Activated naive CD4-positive, alpha-beta T cell treated with anti-CD3 and anti-CD28 coated beads, Interleukin-2, amount 50 U/mL, for 72 hours (primary cell): ENCODE measurements at regions not wholly inside any gene's neighbourhood (a gene's known extent, or its start where the extent isn't known, plus 50 kb on each side); places are given as distances from the start of the nearest gene placed in this dataset.
"Not testable (repeated sequence)": the region's sequence is repeated elsewhere in the genome, so short reads cannot be mapped to it uniquely, and the experiment has no call there.

Experiments used
- ATAC-seq, 2 donors: fragments of 150-1000 bp; cut with Tn5 transposase; 2 replicates each; pipeline ENCODE4 v1.10.0; 2021; ENCODE audit warnings: mild to moderate bottlenecking in 2 of 2, moderate library complexity in 2 of 2
- DNase-seq, 2 donors: peaks; one replicate each; pipeline ENCODE4 v3.0.0; 2021 to 2022; ENCODE audit warnings: low spot score in 2 of 2
- H3K27ac Mint-ChIP-seq, 2 donors: one replicate each; pipeline ENCODE4 v1.8.0; 2022; ENCODE audit warnings: mild to moderate bottlenecking in 2 of 2, mixed read lengths in 2 of 2
- H3K36me3 Mint-ChIP-seq, 2 donors: one replicate each; pipeline ENCODE4 v1.8.0; 2022; ENCODE audit warnings: mixed read lengths in 2 of 2
- H3K9me3 Mint-ChIP-seq, 2 donors: one replicate each; pipeline ENCODE4 v1.8.0; 2022; ENCODE audit warnings: mixed read lengths in 2 of 2

DNA sequence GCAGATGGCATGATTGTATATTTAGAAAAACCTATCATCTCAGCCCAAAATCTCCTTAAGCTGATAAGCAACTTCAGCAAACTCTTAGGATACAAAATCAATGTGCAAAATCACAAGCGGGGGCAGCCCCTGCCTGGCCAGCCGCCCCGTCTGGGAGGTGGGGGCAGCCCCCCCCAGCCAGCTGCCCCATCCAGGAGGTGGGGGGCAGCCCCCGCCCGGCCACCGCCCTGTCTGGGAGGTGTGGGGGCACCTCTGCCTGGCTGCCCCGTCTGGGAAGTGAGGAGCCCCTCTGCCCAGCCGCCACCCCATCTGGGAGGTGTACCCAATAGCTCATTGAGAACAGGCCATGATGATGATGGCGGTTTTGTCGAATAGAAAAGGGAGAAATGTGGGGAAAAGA is 196.6 kb downstream of the RCHY1 start:
- not testable (repeated sequence) for DNase-seq, H3K27ac Mint-ChIP-seq, ATAC-seq
- H3K36me3 Mint-ChIP-seq = peaks cover 0 to 20% of the 10 kb centered on the region in 2 donors
- peaks cover 21 to 26% of the 10 kb centered on the region in 2 donors for H3K9me3 Mint-ChIP-seq

DNA sequence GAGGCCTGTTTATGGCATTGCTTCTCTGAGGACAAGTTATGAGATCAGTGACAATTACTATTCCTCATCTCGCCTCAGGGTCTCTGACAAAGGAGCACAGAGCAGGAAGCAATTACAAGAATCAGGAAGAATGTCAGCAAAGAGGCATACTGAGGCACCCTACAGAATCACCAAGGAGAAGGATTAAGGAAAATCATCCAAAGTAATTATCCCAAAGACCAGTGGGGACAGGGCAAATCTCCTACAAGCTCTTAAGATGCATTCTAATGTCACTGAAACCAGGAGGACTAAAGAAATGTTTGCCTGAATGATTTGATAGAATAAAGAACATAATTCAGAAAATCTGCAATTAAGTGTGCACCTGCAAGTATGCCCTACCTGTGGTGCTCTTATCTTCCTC is 206.2 kb downstream of the RCHY1 start:
- DNase-seq (no peak), ATAC-seq (no peak)
- H3K27ac Mint-ChIP-seq = no peak overlapping the region
- peaks cover 0 to 7% of the 10 kb centered on the region in 2 donors for H3K36me3 Mint-ChIP-seq
- peaks cover 5 to 10% of the 10 kb centered on the region in 2 donors for H3K9me3 Mint-ChIP-seq

DNA sequence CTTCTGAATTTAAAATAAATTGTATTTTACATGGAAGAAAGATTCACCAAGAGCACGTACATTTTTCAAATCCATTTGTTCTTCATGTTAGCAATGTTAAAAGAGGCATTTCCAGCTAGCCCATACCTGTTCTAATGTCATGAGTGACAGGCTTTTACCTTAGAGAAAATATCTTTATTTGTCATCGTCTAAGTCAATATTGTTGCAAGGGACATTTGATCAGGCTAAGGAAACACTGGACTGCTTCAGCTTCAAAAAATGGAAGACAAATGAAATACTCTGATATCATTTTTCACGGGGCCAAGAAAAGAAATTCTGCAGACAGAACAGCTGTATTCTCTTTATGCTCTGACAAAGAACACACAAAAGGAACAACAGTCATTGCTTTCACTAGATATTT is 207.7 kb downstream of the RCHY1 start:
- ATAC-seq (no peak), DNase-seq (no peak)
- Mint-ChIP-seq H3K9me3 (peaks cover 7 to 12% of the 10 kb centered on the region in 2 donors), H3K27ac (no peak overlapping the region), H3K36me3 (peaks cover 0 to 5% of the 10 kb centered on the region in 2 donors)

DNA sequence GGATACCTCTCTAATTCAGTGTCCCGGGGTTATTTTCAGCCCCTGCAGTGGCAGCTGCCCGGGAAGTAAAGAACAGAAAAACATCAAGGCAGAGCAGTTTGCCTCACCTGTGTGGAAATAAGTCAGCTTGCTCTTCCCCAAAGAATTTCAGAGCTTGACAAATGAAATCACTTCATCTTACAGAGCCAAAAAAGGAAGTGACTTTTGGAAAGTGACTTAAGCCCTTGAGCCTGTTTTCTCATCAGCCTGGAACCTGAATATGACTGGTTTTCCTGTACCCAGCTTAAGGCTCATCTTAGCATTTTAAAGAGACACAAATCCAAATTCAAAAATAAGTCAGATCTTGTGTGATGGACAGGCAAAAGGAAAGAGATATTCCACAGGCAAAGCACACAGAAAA is 211.6 kb downstream of the RCHY1 start:
- no peak for DNase-seq
- Mint-ChIP-seq H3K9me3 (peaks cover 12 to 20% of the 10 kb centered on the region in 2 donors), H3K27ac (no peak overlapping the region), H3K36me3 (no peaks in the 10 kb centered on the region)
- ATAC-seq = no peak

DNA sequence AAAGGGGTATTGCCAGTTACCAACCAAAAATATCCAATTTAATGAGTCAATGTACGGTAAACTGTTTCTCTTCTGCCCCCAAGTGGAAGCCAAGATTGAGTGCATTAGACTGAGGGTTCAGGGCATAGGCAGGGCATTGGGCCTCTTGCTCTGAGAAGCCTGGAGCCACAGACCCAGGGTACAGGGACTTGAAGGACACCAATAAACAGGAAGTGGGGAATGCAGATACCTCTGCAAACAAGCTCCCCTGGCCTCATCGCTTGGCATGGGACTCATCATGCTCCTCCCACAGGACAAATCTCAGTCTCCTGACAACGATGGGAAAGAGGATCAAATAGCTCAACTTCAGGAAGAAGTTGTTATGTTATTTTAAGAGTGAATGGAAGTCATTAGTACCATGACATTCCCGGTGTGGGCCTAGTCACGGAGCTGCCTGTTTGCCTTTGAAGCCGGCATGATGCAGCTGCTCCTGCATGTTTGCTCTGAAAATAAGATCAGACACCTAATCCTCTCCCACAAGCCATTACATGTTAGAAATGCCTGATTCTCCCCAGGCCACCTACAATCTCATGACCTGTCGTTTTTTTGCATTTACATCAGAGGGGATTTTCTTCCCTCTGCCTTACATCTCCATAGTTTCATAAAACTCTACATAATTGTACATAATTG is 224.2 kb downstream of the RCHY1 start:
- ATAC-seq (no peak), DNase-seq (no peak)
- no peak overlapping the region for H3K27ac Mint-ChIP-seq
- peaks cover 7 to 13% of the 10 kb centered on the region in 2 donors for H3K9me3 Mint-ChIP-seq
- H3K36me3 Mint-ChIP-seq = no peaks in the 10 kb centered on the region

DNA sequence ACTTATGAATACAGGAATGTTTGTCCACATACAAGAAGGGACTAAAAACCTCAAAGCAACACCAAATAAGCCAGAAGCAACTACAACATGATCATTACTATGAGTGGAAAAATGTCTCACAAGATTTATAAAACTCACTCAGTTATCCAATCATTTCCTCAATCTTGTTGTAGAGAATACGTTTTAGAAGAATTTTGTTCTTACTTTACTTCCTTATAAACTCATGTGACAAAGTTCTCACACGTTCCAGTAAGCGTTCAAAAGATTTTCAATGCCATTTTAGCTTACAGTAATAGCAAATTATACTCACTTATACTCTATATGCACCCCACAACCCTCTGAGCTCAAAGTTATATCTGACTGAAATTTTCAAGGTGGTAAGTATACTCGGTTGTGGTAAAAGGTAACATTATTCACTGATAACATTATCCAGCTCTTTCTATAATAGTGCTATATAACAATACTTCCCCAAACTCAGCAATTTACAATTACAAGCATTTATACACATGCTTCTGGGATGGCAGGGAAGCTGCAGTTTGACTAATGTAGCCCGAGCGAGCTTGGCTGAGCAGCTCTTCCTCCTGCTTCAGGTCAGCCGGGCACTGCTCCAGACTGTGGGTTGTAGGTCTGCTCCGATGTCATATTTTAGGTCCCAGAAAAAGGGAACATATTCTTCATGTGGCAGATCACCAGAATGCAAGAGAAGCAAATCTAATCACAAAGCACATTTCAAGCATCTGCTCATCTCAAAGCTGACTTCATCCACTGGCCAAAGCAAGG is 226.3 kb downstream of the RCHY1 start:
- DNase-seq = no peak
- no peak overlapping the region for H3K27ac Mint-ChIP-seq
- no peak for ATAC-seq
- peaks cover 0 to 4% of the 10 kb centered on the region in 2 donors for H3K9me3 Mint-ChIP-seq
- no peaks in the 10 kb centered on the region for H3K36me3 Mint-ChIP-seq

DNA sequence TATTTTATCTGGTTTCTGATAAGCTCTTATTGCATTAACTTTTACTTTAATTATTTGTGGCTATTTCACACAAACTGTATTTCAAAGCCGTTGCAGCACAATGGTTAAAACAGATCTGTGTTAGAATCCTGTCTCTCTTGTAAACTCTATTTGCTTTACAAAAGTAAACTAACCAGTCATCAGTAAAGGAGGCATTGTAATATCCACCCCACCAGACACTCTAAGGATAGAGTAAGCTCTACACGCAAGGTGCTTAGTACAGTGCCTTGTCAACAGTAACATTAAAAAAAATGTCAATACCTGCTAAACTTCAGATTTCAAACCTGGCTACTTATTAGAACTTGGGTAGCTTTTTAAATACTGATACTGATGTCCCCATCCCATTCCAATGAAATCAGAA is 228.4 kb downstream of the RCHY1 start:
- Mint-ChIP-seq H3K9me3 (peaks cover 0 to 7% of the 10 kb centered on the region in 2 donors), H3K36me3 (no peaks in the 10 kb centered on the region), H3K27ac (no peak overlapping the region)
- ATAC-seq = no peak
- no peak for DNase-seq

DNA sequence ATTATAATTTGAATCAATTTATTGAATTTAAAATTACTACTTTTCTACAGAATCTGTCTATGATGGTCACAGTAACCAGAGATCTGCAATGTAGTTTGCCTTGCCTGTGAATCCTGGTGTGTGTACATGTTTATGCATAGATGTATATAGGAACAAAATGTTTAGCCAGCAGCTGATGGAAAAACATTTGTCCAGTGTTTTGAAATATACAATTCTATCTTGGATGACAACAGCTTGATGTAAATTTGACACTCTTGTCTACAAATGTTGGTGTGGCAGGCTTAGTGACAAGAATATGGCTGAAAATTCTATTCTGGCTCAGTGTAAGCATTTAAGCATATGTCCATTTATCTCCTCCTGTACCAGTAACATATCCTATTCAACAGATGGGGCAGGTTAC is 229.4 kb downstream of the RCHY1 start:
- ATAC-seq (no peak), DNase-seq (no peak)
- Mint-ChIP-seq H3K27ac (no peak overlapping the region), H3K36me3 (no peaks in the 10 kb centered on the region), H3K9me3 (peaks cover 0 to 7% of the 10 kb centered on the region in 2 donors)

DNA sequence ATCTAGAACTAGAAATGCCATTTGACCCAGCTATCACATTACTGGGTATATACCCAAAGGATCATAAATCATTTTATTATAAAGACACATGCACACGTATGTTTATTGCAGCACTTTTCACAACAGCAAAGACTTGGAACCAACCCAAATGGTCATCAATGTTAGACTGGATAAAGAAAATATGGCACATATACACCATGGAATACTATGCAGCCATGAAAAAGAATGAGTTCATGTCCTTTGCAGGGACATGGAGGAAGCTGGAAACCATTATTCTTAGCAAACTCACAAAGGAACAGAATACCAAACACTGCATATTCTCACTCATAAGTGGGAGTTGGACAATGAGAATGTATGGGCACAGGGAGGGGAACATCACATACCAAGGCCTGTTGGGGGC is 233.7 kb downstream of the RCHY1 start:
- H3K27ac Mint-ChIP-seq, DNase-seq, H3K36me3 Mint-ChIP-seq, ATAC-seq: not testable (repeated sequence)
- peaks cover 8 to 13% of the 10 kb centered on the region in 2 donors for H3K9me3 Mint-ChIP-seq

DNA sequence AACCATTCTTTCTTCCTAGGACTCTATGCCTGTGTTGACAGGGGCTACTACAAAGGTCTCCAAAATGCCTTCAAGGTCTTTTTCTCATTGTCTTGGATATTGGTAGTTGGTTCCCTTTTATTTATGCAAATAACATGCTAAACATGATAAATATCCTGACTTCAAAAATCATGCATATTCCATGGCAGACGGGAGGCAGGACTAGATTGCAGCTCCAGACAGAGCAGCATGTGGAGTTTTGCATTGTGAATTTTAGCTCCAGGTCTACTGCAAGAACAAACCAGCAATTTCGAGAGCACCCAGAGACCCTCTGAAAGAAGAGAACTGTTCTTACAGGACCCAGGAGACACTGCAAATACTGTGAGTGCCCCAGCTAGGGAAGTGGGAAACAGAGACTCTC is 254.9 kb downstream of the RCHY1 start:
- Mint-ChIP-seq H3K9me3 (peaks cover 3 to 14% of the 10 kb centered on the region in 2 donors), H3K27ac (no peak overlapping the region), H3K36me3 (no peaks in the 10 kb centered on the region)
- DNase-seq = no peak
- no peak for ATAC-seq

DNA sequence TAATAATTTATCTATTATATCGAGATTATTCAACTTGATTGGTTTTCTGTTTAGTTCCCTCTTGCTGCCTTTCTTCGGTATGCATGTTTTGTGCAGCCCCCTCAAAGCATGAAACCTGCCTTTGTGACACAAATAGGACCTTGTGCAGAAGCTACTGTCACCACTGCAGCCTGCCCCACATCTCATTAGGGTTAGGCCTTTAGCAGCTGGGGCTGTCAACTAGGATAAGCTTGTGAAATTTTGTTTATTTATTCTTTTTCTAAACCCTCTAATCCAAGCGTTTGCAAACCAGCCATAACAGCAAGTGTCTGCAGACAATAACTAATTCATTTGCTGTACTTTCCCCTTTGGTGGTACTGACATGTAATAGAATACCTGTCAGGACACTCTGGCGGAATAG is 258.9 kb downstream of the RCHY1 start:
- peaks cover 4 to 5% of the 10 kb centered on the region in 2 donors for H3K9me3 Mint-ChIP-seq
- no peak for ATAC-seq
- DNase-seq = no peak
- H3K36me3 Mint-ChIP-seq = no peaks in the 10 kb centered on the region
- no peak overlapping the region for H3K27ac Mint-ChIP-seq

DNA sequence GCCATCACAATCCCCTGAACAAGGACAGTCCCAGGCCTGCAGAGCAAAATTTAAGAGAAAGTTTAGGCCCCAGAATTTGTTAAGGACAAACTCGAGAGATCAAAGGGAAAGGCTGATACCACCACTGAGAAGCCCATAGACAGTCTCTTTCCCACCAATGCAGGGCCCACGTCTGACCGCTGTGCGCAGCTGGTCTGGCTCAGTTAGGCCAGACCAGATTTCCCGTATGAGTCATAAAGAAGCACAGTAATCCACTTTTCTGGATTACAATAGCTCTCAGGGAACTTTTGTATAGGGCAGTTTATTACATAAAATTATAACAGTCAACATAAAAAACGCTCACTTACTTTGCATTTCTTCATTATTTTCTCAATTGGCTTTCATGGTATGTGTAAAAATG is 259.5 kb downstream of the RCHY1 start:
- no peak overlapping the region for H3K27ac Mint-ChIP-seq
- peaks cover 4 to 5% of the 10 kb centered on the region in 2 donors for H3K9me3 Mint-ChIP-seq
- ATAC-seq (no peak), DNase-seq (no peak)
- no peaks in the 10 kb centered on the region for H3K36me3 Mint-ChIP-seq

DNA sequence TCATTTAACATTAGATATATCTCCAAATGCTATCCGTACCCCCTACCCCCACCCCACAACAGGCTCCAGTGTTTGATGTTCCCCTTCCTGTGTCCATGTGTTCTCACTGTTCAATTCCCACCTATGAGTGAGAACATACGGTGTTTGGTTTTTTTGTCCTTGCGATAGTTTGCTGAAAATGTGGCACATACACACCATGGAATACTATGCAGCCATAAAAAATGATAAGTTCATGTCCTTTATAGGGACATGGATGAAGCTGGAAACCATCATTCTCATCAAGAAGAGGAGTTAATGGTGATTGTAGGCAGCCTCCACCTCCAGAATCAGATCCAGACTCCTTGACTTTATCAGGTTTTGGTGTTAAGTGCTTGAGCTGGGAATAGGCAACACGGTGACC is 261.1 kb downstream of the RCHY1 start:
- H3K27ac Mint-ChIP-seq, H3K9me3 Mint-ChIP-seq, H3K36me3 Mint-ChIP-seq, ATAC-seq, DNase-seq: not testable (repeated sequence)

DNA sequence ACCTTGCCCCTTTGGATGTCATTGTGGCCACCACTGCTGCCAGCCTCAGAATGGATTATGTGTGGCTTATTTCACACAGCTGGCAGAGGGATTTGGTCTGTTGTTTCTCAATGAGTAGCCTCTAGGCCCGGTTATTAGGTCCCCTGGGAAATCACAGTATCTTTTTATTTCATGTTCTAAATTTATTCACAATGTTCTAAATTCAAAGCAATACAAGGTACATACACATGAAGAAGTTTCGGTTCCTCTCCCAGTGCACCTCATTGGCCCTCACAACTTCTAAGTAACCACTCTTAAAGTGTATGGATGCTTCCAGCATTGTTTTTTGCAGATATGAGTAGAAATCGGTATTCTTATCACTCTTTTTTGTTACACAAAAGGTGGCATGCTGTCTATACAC is 262.7 kb downstream of the RCHY1 start:
- DNase-seq (no peak), ATAC-seq (no peak)
- Mint-ChIP-seq H3K36me3 (no peaks in the 10 kb centered on the region), H3K27ac (no peak overlapping the region), H3K9me3 (peaks cover 4 to 5% of the 10 kb centered on the region in 2 donors)

DNA sequence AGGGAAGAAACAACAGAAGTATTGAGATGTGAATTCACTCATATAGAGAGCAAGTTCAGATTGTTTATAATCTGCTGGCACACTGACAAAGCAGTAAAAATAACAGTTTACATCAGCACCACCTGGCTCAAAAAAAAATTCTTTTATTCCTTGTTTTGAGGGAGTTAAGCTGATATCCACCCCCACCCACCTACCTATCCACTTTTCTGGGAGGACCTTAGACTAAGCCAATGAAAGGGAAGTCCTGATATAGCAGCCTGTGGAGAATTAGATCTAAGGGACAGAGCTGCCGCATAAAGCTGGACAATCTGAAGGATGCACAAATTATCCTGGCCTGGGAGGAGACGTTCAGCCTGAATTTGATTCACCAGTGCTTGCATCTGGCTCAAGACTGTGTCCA is 264.5 kb downstream of the RCHY1 start:
- peaks cover 4 to 5% of the 10 kb centered on the region in 2 donors for H3K9me3 Mint-ChIP-seq
- no peak overlapping the region for H3K27ac Mint-ChIP-seq
- ATAC-seq (no peak), DNase-seq (no peak)
- no peaks in the 10 kb centered on the region for H3K36me3 Mint-ChIP-seq

DNA sequence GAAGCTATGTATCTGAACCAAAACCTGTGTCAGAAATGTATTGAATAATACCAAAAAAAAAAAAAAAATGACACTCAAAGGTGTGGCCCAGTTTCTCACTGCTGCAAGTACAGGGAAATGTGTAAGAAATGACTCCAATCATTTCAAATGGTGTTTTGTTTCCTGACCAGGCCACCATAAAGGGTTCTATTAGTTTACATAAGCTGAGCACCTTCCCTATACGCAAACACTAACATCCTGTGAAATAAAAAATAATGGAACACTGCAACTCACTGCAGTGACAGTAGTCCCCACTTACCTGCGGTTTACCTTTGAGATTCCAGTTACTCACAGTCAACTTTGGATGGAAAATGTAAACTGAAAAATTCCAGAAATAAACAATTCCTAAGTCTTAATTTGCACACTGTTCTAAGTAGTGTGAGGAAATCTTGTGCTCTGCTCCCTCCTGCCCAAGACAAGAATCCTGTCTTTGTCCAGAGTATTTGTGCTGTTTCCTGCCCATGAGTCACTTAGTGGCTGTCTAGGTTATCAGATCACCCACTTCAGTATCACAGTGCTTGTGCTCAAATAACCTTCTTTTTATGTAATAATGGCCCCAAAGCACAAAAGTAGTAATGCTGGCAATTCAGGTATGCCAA is 265.3 kb downstream of the RCHY1 start:
- Mint-ChIP-seq H3K36me3 (no peaks in the 10 kb centered on the region), H3K27ac (no peak overlapping the region), H3K9me3 (peaks cover 4 to 5% of the 10 kb centered on the region in 2 donors)
- DNase-seq = no peak
- ATAC-seq = no peak

DNA sequence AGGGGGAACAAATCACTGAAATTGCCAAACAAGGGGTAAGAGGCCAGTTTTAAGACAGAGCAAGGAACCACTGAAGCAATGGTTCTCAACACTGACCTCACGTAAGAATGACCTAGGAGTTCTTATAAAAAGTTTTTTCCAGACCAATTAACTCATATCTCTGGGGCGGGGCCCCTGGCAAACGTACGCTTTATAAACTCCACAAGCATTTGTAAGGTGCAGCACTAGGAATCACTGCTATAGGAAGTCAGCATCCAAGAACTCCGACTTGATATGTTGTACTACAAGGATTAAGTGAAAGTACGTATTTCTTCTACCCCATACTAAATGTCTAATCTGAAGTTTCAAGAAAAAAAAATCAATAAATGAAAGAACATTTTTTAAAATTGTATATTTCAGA is 269.9 kb downstream of the RCHY1 start:
- no peak for DNase-seq
- no peak for ATAC-seq
- no peaks in the 10 kb centered on the region for H3K36me3 Mint-ChIP-seq
- H3K9me3 Mint-ChIP-seq = peaks cover 1% of the 10 kb centered on the region in 2 donors
- H3K27ac Mint-ChIP-seq = no peak overlapping the region
